ENCODE measurements at regions not wholly inside any gene's neighbourhood (a gene's known extent, or its start where the extent isn't known, plus 50 kb on each side); places are given as distances from the start of the nearest gene placed in this dataset.

DNA sequence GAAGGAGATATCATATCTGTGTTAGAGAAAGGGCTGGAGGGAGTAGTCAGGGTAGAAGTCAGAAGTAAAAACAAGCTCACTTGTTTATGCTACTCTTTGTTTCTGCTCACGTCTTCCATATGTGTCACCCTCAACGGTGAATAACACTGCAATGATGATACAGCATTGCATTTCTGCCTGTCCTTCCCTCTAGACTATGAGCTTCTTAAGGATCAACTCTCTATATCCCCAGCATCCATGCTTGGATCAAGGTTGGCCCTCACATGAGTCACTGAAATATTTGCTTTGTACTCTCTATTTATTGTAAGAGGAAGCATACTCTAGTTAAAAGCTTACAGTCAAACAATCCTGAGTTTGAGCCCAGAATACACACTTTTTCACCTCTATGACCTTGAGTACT lies 406.0 kb downstream of the RFC3 start:
- TF ChIP-seq POLR2A (IDR thresholded peaks at IDR 0.05; ENCODE audit: low read length) (no peak), GATA1 (IDR thresholded peaks at IDR 0.05; ENCODE audit: low read depth, low read length) (no peak)

All from erythroblast (primary cell).